C4-2B (cell line): ENCODE measurements at regions not wholly inside any gene's neighbourhood (a gene's known extent, or its start where the extent isn't known, plus 50 kb on each side); places are given as distances from the start of the nearest gene placed in this dataset.

Source experiments
- ZFX ChIP-seq: fragments of 450-650 bp; IDR thresholded peaks from 2 replicates; pipeline ENCODE4 v1.6.1; 2017
- TF ChIP-seq, protein P1 (sequence below): fragments of 450-650 bp; conservative IDR thresholded peaks from 2 replicates; pipeline ENCODE4 v1.5.1; 2017; ENCODE audit warnings: mild to moderate bottlenecking

DNA sequence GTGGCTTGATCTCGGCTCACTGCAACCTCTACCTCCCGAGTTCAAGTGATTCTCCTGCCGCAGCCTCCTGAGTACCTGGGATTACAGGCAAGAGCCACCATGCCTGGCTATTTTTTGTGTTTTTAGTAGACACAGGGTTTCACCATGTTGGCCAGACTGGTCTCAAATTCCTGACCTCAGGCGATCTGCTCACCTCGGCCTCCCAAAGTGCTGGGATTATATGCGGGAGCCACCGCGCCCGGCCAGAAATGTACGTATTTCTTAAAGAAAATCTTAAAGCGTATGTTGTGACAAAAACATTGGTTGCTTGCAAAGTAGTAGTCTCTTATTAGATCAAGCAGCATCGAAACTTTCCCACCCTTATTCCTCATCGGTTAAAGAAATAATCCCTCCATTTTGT lies 748.9 kb upstream of the NR2F2 start:
- TF ChIP-seq, protein P1, sequence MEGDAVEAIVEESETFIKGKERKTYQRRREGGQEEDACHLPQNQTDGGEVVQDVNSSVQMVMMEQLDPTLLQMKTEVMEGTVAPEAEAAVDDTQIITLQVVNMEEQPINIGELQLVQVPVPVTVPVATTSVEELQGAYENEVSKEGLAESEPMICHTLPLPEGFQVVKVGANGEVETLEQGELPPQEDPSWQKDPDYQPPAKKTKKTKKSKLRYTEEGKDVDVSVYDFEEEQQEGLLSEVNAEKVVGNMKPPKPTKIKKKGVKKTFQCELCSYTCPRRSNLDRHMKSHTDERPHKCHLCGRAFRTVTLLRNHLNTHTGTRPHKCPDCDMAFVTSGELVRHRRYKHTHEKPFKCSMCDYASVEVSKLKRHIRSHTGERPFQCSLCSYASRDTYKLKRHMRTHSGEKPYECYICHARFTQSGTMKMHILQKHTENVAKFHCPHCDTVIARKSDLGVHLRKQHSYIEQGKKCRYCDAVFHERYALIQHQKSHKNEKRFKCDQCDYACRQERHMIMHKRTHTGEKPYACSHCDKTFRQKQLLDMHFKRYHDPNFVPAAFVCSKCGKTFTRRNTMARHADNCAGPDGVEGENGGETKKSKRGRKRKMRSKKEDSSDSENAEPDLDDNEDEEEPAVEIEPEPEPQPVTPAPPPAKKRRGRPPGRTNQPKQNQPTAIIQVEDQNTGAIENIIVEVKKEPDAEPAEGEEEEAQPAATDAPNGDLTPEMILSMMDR = no peak
- TF ChIP-seq ZFX = no peak
